ENCODE measurements at regions not wholly inside any gene's neighbourhood (a gene's known extent, or its start where the extent isn't known, plus 50 kb on each side); places are given as distances from the start of the nearest gene placed in this dataset.
A peak's percentile ranks its signal among the peaks of the same experiment; 100 is the strongest.

- no peak for DNase-seq (ENCODE audit: low spot score)
- no peaks in the 10 kb centered on the region for H3K27me3 ChIP-seq (ENCODE audit: control insufficient read depth in 4 of 4, insufficient read depth in 4 of 4, low read length in 3 of 4)
- no peak overlapping the region for H3K4me3 ChIP-seq (ENCODE audit: low read depth in 1 of 3, low read length in 3 of 3)
- WGBS = 56% methylated on average over 4 of the region's 4 CpGs
- H3K4me1 ChIP-seq (ENCODE audit: control insufficient read depth in 4 of 4, insufficient read depth in 4 of 4, low read length in 3 of 4) = no peaks in the 10 kb centered on the region
- TF ChIP-seq HNF4G (IDR thresholded peaks at IDR 0.05) = no peak
- TF ChIP-seq SP1 (IDR thresholded peaks at IDR 0.05) = no peak
- TF ChIP-seq RAD21 (IDR thresholded peaks at IDR 0.05) = no peak
- TF ChIP-seq REST (IDR thresholded peaks at IDR 0.05) = no peak
- peak in 1 of 2 donors; percentile 5 for TF ChIP-seq HNF4A (conservative IDR thresholded peaks at IDR 0.05)
- TF ChIP-seq FOXA1 (IDR thresholded peaks at IDR 0.05) = no peak
- no peaks in the 10 kb centered on the region for H3K36me3 ChIP-seq (ENCODE audit: control insufficient read depth in 4 of 4, insufficient read depth in 3 of 4, low read depth in 1 of 4, low read length in 3 of 4)
- H3K27ac ChIP-seq (ENCODE audit: low read depth in 1 of 2, low read length in 2 of 2) = no peak overlapping the region
- no peak overlapping the region for H3K9ac ChIP-seq (ENCODE audit: low read depth in 1 of 2, low read length in 2 of 2)
- no peaks in the 10 kb centered on the region for H3K9me3 ChIP-seq (ENCODE audit: control insufficient read depth in 4 of 4, low read length in 3 of 4)
Observed at GRCh38 chr4:24172406-24172805, 282.6 kb upstream of the PPARGC1A start.

GRCh38 chr4:24169956-24170355 lies 280.1 kb upstream of the PPARGC1A start:
- no peaks in the 10 kb centered on the region for H3K9me3 ChIP-seq (ENCODE audit: control insufficient read depth in 4 of 4, low read length in 3 of 4)
- no peak for TF ChIP-seq JUND (IDR thresholded peaks at IDR 0.05)
- TF ChIP-seq SP1 (IDR thresholded peaks at IDR 0.05) = no peak
- TF ChIP-seq MAX (IDR thresholded peaks at IDR 0.05) = no peak
- TF ChIP-seq TAF1 (conservative IDR thresholded peaks at IDR 0.05) = no peak
- no peak for TF ChIP-seq ATF3 (IDR thresholded peaks at IDR 0.05)
- no peak for TF ChIP-seq ZBTB33 (IDR thresholded peaks at IDR 0.05)
- no peak for TF ChIP-seq EGR1 (IDR thresholded peaks at IDR 0.05; ENCODE audit: low read depth in 2 of 2)
- no peak for TF ChIP-seq RAD21 (IDR thresholded peaks at IDR 0.05)
- no peak for TF ChIP-seq NR2F2 (IDR thresholded peaks at IDR 0.05)
- no peak for TF ChIP-seq HNF4G (IDR thresholded peaks at IDR 0.05)
- TF ChIP-seq YY1 (IDR thresholded peaks at IDR 0.05) = no peak
- no peak overlapping the region for H3K27ac ChIP-seq (ENCODE audit: low read depth in 1 of 2, low read length in 2 of 2)
- no peak for DNase-seq (ENCODE audit: low spot score)
- H3K9ac ChIP-seq (ENCODE audit: low read depth in 1 of 2, low read length in 2 of 2) = no peak overlapping the region
- no peaks in the 10 kb centered on the region for H3K4me1 ChIP-seq (ENCODE audit: control insufficient read depth in 4 of 4, insufficient read depth in 4 of 4, low read length in 3 of 4)
- no peak overlapping the region for H3K4me3 ChIP-seq (ENCODE audit: low read depth in 1 of 3, low read length in 3 of 3)
- no peaks in the 10 kb centered on the region for H3K36me3 ChIP-seq (ENCODE audit: control insufficient read depth in 4 of 4, insufficient read depth in 3 of 4, low read depth in 1 of 4, low read length in 3 of 4)
- H3K27me3 ChIP-seq (ENCODE audit: control insufficient read depth in 4 of 4, insufficient read depth in 4 of 4, low read length in 3 of 4) = no peaks in the 10 kb centered on the region

GRCh38 chr4:24168658-24169057 lies 278.8 kb upstream of the PPARGC1A start:
- Histone ChIP-seq H3K36me3 (ENCODE audit: control insufficient read depth in 4 of 4, insufficient read depth in 3 of 4, low read depth in 1 of 4, low read length in 3 of 4) (no peaks in the 10 kb centered on the region), H3K27me3 (ENCODE audit: control insufficient read depth in 4 of 4, insufficient read depth in 4 of 4, low read length in 3 of 4) (no peaks in the 10 kb centered on the region), H3K4me1 (ENCODE audit: control insufficient read depth in 4 of 4, insufficient read depth in 4 of 4, low read length in 3 of 4) (no peaks in the 10 kb centered on the region), H3K27ac (ENCODE audit: low read depth in 1 of 2, low read length in 2 of 2) (no peak overlapping the region), H3K9ac (ENCODE audit: low read depth in 1 of 2, low read length in 2 of 2) (no peak overlapping the region), H3K4me3 (ENCODE audit: low read depth in 1 of 3, low read length in 3 of 3) (no peak overlapping the region), H3K9me3 (ENCODE audit: control insufficient read depth in 4 of 4, low read length in 3 of 4) (no peaks in the 10 kb centered on the region)
- TF ChIP-seq FOXA1 (IDR thresholded peaks at IDR 0.05) = no peak
- no peak for TF ChIP-seq TAF1 (conservative IDR thresholded peaks at IDR 0.05)
- TF ChIP-seq HNF4G (IDR thresholded peaks at IDR 0.05) = no peak
- no peak for TF ChIP-seq FOXA2 (IDR thresholded peaks at IDR 0.05)
- TF ChIP-seq EGR1 (IDR thresholded peaks at IDR 0.05; ENCODE audit: low read depth in 2 of 2) = no peak
- TF ChIP-seq RXRA (IDR thresholded peaks at IDR 0.05) = no peak
- no peak for TF ChIP-seq NR2F2 (IDR thresholded peaks at IDR 0.05)
- TF ChIP-seq ZBTB33 (IDR thresholded peaks at IDR 0.05) = no peak
- TF ChIP-seq RAD21 (IDR thresholded peaks at IDR 0.05) = no peak
- no peak for TF ChIP-seq HNF4A (conservative IDR thresholded peaks at IDR 0.05)
- TF ChIP-seq ATF3 (IDR thresholded peaks at IDR 0.05) = no peak
- no peak for TF ChIP-seq SP1 (IDR thresholded peaks at IDR 0.05)
- TF ChIP-seq CTCF (IDR thresholded peaks at IDR 0.05; ENCODE audit: low read depth, low read length, missing input control) = no peak
- DNase-seq (ENCODE audit: low spot score) = no peak
- 83% methylated on average over 2 of the region's 2 CpGs for WGBS
